ENCODE measurements at regions not wholly inside any gene's neighbourhood (a gene's known extent, or its start where the extent isn't known, plus 50 kb on each side); places are given as distances from the start of the nearest gene placed in this dataset.

GRCh38 chr16:86129541-86129940 lies 230.6 kb downstream of the IRF8 start:
- FAIRE-seq (no peak), DNase-seq (ENCODE audit: extremely low spot score, insufficient read length, low read depth) (no peak)

DNA sequence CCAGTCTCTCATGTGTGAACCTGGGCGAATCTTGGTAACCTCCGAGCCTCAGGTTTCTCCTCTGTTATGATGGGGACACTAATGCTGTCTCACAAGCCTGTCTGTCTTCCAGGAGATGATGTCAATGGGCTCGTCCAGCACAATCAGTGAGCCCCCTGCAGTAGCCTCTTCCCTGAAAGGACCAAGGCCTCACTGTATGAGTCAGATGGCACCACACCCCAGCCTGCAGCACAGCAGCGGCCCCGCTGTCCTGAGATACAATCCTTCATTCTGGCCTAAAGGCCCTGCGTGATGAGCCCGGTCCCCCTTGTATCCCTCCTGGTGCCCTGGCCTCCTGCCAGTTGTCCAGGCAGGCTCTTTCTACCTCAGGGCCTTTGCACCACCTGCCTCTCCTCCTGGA lies 234.4 kb downstream of the IRF8 start:
- FAIRE-seq (no peak), DNase-seq (ENCODE audit: extremely low spot score, insufficient read length, low read depth) (no peak)

DNA sequence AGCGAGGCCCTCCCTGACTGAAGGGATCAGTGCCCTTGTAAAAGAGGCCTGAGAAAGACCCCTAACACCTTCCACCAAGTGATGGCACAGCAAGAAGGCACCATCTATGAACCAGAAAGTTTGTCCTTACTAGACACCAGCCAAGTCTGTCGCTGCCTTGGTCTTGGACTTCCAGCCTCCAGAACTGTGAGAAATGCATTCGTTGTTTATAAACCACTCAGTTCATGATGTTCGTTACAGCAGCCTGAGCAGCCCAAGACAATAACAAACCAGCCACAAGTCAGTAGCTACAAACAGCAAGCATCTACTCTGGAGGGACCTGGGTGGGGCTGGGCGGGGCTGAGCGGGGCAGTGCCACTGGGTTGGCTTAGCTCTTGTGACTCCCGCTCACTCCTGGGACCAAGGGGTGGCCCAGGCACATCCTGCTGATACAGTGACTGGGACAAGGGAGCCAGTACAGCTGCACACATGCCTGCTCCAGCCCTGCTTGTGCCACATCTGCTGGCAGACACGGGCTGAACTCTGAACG lies 234.9 kb downstream of the IRF8 start:
- FAIRE-seq (no peak), DNase-seq (ENCODE audit: extremely low spot score, insufficient read length, low read depth) (no peak)

DNA sequence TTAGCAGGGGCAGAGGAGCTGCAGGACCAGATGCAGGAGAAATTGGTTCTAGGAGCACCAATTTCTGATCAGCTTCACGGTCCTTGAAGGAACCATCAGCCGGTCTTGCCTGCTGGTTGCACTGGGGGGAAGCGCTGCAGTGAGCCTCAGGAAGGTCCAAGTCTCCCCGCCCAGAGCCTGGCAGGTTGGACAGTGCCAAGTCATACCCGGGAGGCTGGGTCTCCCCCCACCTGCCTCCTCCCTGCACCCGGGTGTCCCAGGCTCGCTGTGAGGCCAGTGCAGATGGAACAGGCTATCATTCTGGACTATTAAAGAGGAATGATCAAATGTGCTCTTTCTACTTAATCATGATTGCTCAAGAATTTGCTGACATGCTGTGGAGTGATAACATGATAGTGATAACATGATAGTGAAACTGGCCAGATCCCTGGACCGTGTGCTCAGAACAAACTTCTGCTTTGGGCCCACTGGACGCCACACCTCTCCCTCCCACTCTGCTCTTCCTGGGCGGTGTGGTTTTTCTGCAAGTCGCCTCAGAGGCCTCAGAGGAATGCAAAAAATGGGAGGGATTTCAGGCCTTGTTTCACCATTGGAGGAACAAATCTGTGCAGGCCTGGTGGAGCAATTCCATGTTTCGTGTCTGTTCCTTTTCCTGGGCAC lies 236.0 kb downstream of the IRF8 start:
- FAIRE-seq (no peak), DNase-seq (ENCODE audit: extremely low spot score, insufficient read length, low read depth) (no peak)

DNA sequence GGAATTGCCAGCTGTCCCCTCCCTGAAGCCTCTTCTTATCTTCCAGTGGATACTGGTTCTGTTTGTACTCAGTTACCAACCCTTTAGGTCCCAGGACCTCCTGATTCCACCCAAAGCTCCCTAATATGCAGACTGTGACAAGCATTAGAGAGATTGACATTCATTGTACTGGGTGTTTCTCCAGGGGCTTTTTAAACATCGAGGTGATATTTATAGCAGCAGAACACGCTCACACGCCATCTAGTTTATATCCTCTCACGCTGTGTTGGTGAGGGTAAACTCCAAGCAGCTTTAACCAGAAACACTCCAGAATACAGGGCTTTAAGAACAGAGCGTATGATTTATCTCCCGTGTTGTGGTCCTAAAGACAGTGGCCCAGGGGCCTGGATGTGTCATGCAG lies 238.4 kb downstream of the IRF8 start:
- no peak for DNase-seq (ENCODE audit: extremely low spot score, insufficient read length, low read depth)

DNA sequence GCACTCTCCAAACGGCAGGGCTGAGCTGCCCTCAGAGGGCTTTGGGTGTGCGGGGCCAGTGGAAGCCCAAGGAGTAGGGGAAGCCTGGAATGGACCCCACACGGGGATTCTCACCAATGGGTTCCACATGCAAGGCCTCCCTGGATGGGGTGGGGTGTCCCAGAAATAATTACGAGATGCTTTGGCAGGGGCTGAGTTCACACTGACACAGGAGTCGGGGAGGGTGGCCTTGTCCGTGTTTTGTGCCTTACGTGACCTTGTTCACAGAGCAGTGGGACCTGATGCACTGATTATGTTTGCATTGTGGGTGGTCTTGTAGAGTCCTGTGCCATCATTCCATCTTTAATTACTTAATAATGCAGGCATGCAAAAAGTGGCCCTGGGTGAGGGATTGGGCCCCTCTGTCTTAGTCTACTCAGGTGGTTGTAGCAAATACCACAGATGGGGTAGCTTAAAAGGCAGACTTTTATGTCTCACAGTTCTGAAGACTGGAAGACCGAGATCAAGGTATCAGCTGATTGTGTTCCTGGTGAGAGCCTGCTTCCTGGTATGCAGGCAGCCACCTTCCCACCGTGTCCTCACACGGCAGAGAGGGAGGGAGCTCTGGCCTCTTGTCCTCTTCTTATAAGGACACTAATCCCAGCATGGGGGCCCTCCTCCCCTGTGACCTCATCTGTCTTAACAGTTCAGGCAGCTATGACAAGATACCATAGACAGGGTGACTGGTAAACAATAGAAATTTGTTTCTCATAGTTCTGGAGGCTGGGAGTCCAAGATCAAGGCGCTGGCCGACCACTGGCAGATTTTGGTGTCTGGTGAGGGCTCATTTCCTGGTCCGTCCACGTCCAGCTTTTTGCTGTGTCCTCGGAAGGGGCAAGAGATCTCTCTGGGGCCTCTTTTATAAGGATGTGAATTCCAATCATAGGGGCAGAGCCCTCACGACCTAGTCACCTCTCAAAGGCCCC lies 239.4 kb downstream of the IRF8 start:
- FAIRE-seq (no peak), DNase-seq (ENCODE audit: extremely low spot score, insufficient read length, low read depth) (no peak)

More for the DNA sequence above, 238.4 kb downstream of the IRF8 start:
- FAIRE-seq = no peak

DNA sequence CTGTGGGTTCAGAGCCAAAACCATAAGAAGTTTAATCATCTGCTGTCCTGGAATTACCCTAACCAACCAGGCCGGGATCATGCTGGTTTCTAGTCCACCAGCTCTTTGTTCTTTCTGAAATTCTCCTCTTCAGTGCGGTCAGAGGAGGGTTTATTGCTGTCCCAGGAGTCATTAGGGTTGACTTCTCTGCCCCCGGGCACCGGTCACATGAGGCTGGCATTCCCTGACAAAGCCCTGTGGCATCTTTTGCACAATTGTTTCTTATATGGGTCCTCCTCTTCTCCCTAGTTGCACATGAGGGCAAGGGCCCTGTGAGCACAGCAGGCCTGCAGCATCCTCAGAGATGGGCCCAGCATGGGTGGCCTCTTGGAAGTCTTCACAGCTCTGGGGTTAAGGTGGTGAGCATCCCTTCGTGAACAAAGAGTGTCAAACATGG lies 243.9 kb downstream of the IRF8 start:
- FAIRE-seq (peak; percentile 42), DNase-seq (ENCODE audit: extremely low spot score, insufficient read length, low read depth) (no peak)

DNA sequence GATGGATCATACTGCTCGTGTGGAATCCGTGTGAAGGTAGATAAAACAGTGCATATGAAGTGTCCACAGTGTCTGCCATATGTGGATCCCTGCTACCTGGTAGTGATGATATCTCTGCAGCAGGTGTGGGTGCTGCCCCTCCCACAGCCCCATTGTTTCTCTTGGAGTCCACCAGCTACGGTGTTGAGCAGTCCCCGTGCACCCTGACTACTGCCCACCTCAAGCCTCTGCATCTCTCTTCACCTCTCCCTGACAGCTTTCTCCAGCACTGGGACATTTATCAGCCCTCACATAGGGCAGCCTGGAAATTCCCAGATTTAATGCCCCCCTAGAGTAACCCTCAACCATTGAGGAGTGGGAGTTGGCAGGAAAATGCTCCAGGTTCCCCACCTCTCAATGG lies 244.7 kb downstream of the IRF8 start:
- no peak for FAIRE-seq
- no peak for DNase-seq (ENCODE audit: extremely low spot score, insufficient read length, low read depth)

- DNase-seq (ENCODE audit: extremely low spot score, insufficient read length, low read depth) (no peak), FAIRE-seq (no peak)
Measured at GRCh38 chr16:86145669-86146068, 246.7 kb downstream of the IRF8 start.

- FAIRE-seq (no peak), DNase-seq (ENCODE audit: extremely low spot score, insufficient read length, low read depth) (no peak)
Measured at GRCh38 chr16:86150641-86151238, 251.8 kb downstream of the IRF8 start.

- DNase-seq (ENCODE audit: extremely low spot score, insufficient read length, low read depth) (no peak), FAIRE-seq (no peak)
Measured at GRCh38 chr16:86151239-86151851, 252.4 kb downstream of the IRF8 start.

GRCh38 chr16:86156155-86156554 lies 257.2 kb downstream of the IRF8 start:
- no peak for DNase-seq (ENCODE audit: extremely low spot score, insufficient read length, low read depth)
- no peak for FAIRE-seq

DNA sequence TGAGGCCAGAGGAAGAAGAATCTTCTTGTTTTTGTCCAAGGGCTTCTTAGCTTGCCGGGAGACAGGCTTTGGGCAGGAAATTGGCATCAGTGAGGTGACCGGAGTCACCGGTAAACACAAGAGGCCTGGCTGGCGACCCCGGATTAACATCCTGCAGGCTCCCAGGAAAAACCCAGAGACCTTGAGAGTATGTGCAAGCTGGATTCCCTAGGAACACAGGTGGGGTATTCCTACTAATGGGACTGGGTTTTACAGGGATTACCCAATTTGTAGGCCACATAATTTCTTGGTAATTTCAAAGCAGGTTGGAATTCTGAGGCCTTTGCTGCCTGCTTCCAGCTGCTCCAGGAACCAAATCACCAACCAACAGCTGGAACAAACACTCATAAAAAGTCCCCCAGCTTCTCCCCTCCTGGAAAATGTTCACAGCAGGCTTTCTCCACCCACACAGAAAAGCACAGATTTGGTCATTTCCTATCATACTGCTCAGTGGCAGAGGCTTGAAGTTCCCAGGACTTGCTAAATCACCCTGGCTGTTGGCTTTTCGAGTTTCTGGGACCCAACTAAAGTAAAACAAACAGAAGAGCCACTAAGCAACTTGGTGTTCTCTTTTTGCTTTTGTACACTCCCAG lies 258.8 kb downstream of the IRF8 start:
- DNase-seq (ENCODE audit: extremely low spot score, insufficient read length, low read depth) = no peak
- no peak for FAIRE-seq

DNA sequence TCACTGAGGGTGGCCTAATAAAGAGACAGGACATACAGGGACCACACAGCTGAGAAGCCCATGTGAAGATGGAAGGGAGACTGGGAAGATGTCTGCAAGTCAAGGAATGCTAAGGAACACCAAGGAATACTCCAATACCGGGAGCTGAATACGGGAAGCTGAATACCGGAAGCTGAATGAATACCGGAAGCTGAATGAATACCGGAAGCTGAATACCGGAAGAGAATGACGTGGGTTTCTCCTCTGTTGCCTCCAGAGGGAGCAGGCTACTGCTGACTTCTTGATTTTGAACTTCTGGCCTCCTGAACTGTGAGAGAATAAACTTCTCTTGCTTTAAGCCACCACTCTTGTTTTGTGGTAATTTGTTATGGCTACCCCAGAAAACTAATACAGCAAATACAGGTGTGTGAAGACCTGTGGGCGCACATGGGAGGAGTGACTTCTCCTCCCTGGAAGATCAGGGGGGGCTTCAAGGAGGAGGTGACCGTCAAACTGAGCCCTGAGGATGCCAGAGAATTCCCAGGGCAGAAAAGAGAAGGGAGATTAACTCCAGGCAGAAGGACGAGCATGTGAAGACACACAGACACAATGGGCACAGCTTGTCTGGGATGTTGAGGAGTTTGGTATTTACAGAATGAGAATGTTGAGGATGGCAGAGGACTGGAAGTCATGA lies 259.9 kb downstream of the IRF8 start:
- FAIRE-seq (no peak), DNase-seq (ENCODE audit: extremely low spot score, insufficient read length, low read depth) (no peak)

DNA sequence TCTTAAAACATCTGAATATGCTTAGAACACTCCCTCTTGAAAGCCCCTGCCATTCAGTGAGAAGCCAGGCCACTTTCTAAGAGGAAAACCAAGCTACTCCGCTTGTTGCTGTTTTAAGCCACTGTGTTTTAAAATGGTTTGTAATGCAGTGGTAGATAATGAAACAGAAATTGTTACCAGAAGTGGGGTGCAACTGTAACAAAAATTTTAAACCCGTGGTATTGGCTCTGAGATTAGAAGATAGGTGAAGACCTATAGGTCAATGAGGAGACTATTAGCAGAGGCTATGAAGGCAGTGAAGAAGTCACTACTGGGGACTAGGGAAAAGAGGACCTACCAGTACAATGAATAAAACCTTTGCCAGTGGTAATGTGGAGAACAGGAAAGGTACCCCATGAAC lies 266.5 kb downstream of the IRF8 start:
- no peak for DNase-seq (ENCODE audit: extremely low spot score, insufficient read length, low read depth)
- no peak for FAIRE-seq

GRCh38 chr16:86166414-86166813 lies 267.5 kb downstream of the IRF8 start:
- FAIRE-seq = no peak
- no peak for DNase-seq (ENCODE audit: extremely low spot score, insufficient read length, low read depth)

DNA sequence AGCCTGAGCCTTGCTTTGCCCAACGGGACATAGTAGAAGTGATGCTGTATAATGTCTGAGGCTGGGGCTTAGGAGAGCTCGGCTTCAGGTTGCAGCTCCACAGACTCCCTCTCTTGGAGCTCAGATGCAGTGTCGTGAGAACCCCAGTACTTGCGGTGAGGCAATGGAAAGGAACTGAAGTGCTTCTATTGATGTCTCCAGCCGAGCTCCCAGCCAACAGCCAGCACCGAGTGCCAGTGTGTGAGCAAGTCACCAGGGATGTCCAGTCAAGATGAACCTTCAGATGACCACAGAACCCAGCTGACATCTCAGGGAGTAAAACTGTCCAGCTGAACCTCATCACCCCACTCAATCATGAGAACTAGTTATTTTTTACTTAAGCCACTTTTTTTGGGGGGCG lies 268.1 kb downstream of the IRF8 start:
- DNase-seq (ENCODE audit: extremely low spot score, insufficient read length, low read depth) (no peak), FAIRE-seq (no peak)

DNA sequence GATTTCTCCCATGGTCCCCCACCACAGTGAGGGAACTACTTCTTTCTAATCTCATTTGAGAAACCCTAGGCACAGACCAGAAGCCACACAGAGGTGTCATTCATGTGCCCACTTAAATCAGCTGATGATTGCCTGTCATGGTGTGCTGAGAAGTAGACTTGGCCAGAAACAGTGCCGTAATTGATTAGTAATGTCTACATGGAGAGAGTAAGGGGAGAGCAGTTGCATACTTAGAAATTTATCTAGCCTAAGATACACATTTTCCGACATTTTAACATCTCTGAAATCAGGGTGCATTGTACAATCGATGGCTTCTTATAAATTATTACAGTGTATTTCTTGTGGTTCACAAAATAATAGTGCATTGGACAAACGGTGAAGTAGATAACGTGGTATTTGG lies 271.8 kb downstream of the IRF8 start:
- DNase-seq (ENCODE audit: extremely low spot score, insufficient read length, low read depth) = no peak
- FAIRE-seq = no peak

DNA sequence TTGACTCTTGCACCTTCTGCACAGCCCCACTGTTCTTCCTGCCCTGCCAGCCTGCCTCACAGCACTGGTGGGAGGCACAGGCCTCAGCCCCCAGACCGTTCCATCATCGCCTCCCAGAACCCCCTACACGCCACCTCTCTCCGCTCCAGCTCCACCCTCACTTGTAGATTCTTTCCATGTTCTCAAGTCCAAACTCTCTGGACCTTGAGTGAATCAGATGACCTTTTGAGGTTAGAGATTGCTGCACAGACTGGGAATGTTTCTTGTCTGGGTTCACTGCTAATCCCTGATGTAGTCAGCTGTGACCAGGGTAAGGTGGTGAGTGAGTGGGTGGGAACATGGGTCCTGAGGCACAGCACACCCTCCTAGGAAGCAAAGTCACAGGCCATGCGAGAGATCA lies 272.4 kb downstream of the IRF8 start:
- DNase-seq (ENCODE audit: extremely low spot score, insufficient read length, low read depth) = no peak
- no peak for FAIRE-seq
